Gastrocnemius medialis (tissue), 4 donors: ENCODE measurements at regions not wholly inside any gene's neighbourhood (a gene's known extent, or its start where the extent isn't known, plus 50 kb on each side); places are given as distances from the start of the nearest gene placed in this dataset.

Experiments used
- POLR2A ChIP-seq, 2 donors: fragments of 450-650 bp; IDR thresholded peaks; one replicate each; pipeline ENCODE4 v1.6.1; 2017; ENCODE audit warnings: antibody characterized with exemption in 2 of 2, mild to moderate bottlenecking in 2 of 2, moderate library complexity in 2 of 2
- TF ChIP-seq, protein P1 (sequence below), 5 experiments: fragments of 450-650 bp in 3 of 5; fragments of 200-600 bp in 2 of 5; sonication (generic) in 2 of 5; IDR thresholded peaks in 4 of 5; conservative IDR thresholded peaks in 1 of 5; 1 replicate in 4 of 5; 2 replicates in 1 of 5; pipeline ENCODE4 v1.5.1; 2016 to 2019; ENCODE audit warnings: antibody characterized with exemption in 5 of 5, mild to moderate bottlenecking in 3 of 5, moderate library complexity in 3 of 5

DNA sequence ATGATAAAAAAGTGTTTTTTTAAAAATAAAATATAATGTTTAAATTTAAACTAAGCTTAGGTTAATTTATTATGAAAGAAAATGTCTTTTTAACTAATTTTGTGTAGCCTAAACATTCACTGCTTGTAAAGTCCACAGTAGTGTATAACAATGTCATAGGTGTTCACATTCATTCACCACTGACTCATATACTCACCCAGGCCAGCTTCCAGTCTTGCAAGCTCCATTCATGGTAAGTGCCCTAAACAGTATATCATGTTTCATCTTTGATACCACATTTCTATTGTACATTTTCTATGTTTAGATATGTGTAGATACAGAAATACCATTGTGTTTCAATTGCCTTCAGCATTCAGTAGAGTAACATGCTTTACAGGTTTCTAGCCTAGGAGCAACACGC is 530.3 kb downstream of the EPHA5 start:
- TF ChIP-seq, protein P1, sequence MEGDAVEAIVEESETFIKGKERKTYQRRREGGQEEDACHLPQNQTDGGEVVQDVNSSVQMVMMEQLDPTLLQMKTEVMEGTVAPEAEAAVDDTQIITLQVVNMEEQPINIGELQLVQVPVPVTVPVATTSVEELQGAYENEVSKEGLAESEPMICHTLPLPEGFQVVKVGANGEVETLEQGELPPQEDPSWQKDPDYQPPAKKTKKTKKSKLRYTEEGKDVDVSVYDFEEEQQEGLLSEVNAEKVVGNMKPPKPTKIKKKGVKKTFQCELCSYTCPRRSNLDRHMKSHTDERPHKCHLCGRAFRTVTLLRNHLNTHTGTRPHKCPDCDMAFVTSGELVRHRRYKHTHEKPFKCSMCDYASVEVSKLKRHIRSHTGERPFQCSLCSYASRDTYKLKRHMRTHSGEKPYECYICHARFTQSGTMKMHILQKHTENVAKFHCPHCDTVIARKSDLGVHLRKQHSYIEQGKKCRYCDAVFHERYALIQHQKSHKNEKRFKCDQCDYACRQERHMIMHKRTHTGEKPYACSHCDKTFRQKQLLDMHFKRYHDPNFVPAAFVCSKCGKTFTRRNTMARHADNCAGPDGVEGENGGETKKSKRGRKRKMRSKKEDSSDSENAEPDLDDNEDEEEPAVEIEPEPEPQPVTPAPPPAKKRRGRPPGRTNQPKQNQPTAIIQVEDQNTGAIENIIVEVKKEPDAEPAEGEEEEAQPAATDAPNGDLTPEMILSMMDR (IDR thresholded peaks at IDR 0.05 in 4 of 5, conservative IDR thresholded peaks at IDR 0.05 in 1 of 5), result no peak
- no peak for TF ChIP-seq POLR2A (IDR thresholded peaks at IDR 0.05)
